T-helper 2 cell (primary cell): ENCODE measurements at regions not wholly inside any gene's neighbourhood (a gene's known extent, or its start where the extent isn't known, plus 50 kb on each side); places are given as distances from the start of the nearest gene placed in this dataset.

ENCODE experiments used
- DNase-seq, 5 experiments: peaks; one replicate each; pipeline versions ENCODE4 v3.0.0 to v3.0.0-alpha.2; 2012 to 2022

GRCh38 chr11:119790476-119790875 is 61.5 kb upstream of the NECTIN1 start:
- no peak for DNase-seq

DNA sequence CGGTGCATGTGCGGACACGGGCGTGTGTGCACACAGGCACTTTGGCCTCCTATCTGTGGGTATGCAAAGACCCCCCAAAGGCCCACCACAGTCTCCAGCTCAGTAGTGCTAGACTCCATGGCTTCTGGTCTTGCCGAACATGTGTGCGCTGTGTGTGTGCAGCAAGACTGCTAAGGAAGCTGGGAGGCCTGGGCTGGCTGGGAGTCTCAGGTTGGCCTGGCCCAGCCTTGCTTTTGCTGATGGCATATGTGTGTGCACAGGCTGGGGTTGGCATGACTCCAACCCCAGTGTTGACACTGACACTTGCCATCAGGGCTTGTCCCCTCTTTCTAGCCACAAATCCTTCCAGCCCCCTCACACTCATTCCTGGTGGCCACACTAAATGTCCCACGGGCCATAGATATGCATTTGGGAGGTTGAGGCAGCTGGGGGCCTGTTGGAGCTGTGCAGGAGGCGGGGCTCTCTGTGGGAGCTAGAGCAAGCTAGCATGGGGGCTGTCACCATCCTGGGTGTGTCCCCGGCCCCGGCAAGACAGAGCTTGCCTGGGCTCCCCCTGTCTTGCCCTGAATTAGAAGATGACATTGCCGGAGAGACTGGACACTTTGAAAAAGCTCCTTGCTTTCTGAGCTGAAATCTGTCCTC is 60.9 kb upstream of the NECTIN1 start:
- DNase-seq: no peak

DNA sequence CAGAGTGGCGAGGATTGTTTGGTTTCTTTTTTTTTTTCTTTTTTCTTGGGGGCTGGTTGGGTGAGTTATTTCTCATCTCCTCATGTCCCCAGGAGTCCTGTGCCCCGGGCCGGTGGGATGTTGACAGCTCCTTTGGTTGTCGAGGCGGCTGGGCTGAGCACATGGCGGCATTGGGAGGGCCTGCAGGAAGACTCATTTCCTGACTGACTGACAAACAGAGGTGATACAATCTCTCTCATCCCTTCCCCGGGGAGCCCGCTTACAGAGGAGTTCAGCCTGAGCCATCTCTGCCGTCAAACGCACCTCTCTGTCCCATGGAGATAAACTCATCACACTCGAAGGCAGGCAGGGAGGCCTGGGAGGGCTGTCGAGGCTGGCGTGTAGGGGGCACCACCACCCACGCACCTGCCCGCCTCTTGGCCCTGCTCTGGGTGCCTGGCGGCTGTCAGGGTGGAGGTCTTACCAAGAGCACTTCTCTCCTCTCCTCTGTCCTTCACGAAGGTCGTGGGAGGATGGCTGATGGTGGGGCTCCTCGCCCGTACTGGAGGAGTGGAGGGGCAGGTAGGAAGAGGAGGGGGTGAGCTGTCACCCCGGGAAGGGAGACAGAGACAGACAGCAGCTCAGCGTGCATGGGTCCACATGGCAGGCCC is 60.0 kb upstream of the NECTIN1 start:
- DNase-seq: no peak

DNA sequence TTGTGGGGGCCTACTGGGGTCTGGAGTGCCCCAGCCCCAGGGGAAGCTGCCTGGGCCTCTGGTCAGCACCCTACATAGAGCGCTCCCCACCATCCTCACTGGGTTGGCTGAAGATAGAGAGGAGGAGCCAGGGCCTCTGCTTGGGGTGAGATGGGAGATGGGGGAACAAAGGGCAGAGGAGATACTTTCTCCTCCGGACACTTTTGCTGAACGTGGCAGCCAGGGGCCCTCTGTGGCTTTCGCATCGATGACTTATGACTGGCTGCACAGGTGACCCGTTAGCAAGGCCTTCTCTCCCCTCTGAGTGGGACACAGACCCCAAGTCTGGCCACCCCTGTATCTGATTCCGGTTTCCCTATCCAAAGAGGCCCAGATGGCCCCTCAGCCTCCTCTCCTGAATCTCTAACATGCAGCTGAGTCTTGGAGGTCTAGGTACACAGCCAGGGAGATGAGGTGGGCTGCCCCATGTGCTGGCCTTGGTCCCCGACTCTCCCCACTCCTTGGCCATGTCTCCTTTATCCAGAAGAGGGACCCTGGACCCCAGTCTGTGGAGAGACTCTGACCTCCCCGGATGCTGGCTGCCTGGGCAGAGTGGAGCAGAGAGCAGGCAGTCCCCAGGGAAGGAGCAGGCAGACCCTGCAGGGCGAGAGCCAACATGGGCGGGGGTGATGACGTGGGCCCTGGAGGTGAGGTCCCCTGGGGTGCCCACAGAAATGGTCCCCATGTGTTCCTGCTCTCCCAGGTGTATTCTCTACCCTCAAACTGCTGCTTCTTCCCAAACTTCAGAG is 59.3 kb upstream of the NECTIN1 start:
- DNase-seq: no peak

- DNase-seq: no peak
Measured at GRCh38 chr11:119787074-119787461, 58.1 kb upstream of the NECTIN1 start.

- no peak for DNase-seq
Measured at GRCh38 chr11:119786431-119787073, 57.6 kb upstream of the NECTIN1 start.

DNA sequence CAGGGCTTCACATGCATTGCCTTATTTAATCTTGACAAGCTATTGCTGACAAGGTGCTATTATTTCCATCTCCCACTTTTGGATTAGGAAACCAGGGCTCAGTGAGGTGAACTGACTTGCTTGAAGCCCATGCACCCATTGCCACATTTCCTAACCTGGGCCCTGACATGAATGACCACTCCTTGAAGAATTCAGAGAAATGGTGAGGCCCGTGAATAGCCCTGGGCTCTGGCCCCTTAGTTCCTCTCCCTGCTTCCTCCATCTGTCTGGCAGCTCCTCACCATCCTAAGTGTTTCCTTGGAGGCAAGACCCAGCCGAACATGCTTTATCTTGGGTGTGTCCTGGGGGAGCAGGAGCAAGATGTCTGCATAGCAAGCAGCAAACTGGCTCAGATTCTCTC is 56.1 kb upstream of the NECTIN1 start:
- DNase-seq: no peak

GRCh38 chr11:119784421-119784820 is 55.4 kb upstream of the NECTIN1 start:
- DNase-seq: no peak

- DNase-seq: no peak
Measured at GRCh38 chr11:119783466-119784400, 54.7 kb upstream of the NECTIN1 start.

DNA sequence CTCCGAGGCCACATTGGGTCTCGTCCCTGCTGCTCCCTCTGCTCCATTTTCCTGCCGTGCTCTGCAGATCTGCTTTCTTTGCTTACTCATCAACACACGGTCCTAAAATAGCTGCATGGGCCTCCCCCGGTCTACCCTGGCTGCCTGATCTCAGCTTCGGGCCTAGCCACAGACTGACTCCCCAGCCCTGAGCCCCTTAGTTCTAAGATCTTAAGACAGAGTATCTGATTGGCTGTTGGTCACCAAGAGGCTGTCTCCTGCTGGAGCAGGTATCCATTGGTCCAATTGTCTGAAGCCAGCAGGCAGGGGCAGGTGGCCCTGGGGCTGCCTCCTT is 53.7 kb upstream of the NECTIN1 start:
- no peak for DNase-seq

GRCh38 chr11:119782006-119782738 is 53.2 kb upstream of the NECTIN1 start:
- DNase-seq: no peak

GRCh38 chr11:119780222-119780953 is 51.4 kb upstream of the NECTIN1 start:
- no peak for DNase-seq

- no peak for DNase-seq
Measured at GRCh38 chr11:119779195-119780071, 50.4 kb upstream of the NECTIN1 start.
